Right lobe of liver (tissue), 6 donors: ENCODE measurements at regions not wholly inside any gene's neighbourhood (a gene's known extent, or its start where the extent isn't known, plus 50 kb on each side); places are given as distances from the start of the nearest gene placed in this dataset.

ENCODE experiments used
- ATAC-seq, 4 donors: fragments of 200-7000 bp; cut with Tn5 transposase; one replicate each; pipeline ENCODE4 v1.9.1; 2020; ENCODE audit warnings: mild to moderate bottlenecking in 4 of 4, moderate library complexity in 4 of 4
- DNase-seq, 3 donors: peaks; one replicate each; pipeline ENCODE4 v3.0.0-alpha.2; 2020
- H3K27ac ChIP-seq, 3 donors: fragments of 200-600 bp; one replicate each; pipeline ENCODE4 v1.8.0; 2022
- H3K27me3 ChIP-seq, 2 donors: fragments of 200-600 bp; one replicate each; pipeline ENCODE4 v1.8.0; 2022
- H3K36me3 ChIP-seq, 4 donors: fragments of 200-600 bp; sonication (generic) in 1 of 4; one replicate each; pipeline versions ENCODE4 v1.5.1 to v1.8.0; 2017 to 2022; ENCODE audit warnings: control low read depth in 1 of 4
- H3K4me1 ChIP-seq, 4 donors: fragments of 200-600 bp; sonication (generic) in 1 of 4; one replicate each; pipeline versions ENCODE4 v1.5.1 to v1.8.0; 2017 to 2022; ENCODE audit warnings: control low read depth in 1 of 4
- H3K4me3 ChIP-seq, 3 donors: fragments of 200-600 bp; one replicate each; pipeline ENCODE4 v1.8.0; 2022
- H3K9me3 ChIP-seq, 4 donors: fragments of 200-600 bp; sonication (generic) in 1 of 4; one replicate each; pipeline versions ENCODE4 v1.5.1 to v1.8.0; 2017 to 2022; ENCODE audit warnings: control low read depth in 1 of 4
- CTCF ChIP-seq, 4 donors: fragments of 200-600 bp in 3 of 4; fragments of 450-650 bp in 1 of 4; IDR thresholded peaks; one replicate each; pipeline versions ENCODE4 v1.5.1 to v1.8.0; 2016 to 2022; ENCODE audit warnings: antibody characterized with exemption in 4 of 4, mild to moderate bottlenecking in 2 of 4
- POLR2A ChIP-seq: fragments of 450-650 bp; IDR thresholded peaks from one replicate; pipeline ENCODE4 v1.6.1; 2017; ENCODE audit warnings: antibody characterized with exemption, mild to moderate bottlenecking
- WGBS: methylation state at CpG from one replicate; pipeline ENCODE4 v1.1.6; 2018; ENCODE audit warnings: low coverage, low lambda C conversion rate; ENCODE audit not compliant: insufficient coverage; ENCODE audit errors: missing lambda C conversion rate; 5-methylcytosine and 5-hydroxymethylcytosine counted together
- intact Hi-C, 2 donors: fragments of 100-400 bp; cut with DNase I; formaldehyde crosslinking; loops; one replicate each; pipeline versions ENCODE4 v1.11.2 to v1.14.1; 2022
- donor health status: DM: no; HTN: yes; CAD: no.
- donor health status: DM: no; HTN: no; CAD: no.
- donor health status: DM: no; HTN: no; CAD: no.
- donor health status: DM: no; HTN: yes; CAD: no.
- donor health status: DM: no; HTN: yes; CAD: no.

- WGBS, result 32% methylated on average over 6 of the region's 6 CpGs
Measured at GRCh38 chr17:77794846-77795245, 163.7 kb upstream of the TNRC6C start.

GRCh38 chr17:77795685-77796084 lies 162.8 kb upstream of the TNRC6C start:
- H3K9me3 ChIP-seq, result no peaks in the 10 kb centered on the region
- no peak for DNase-seq
- 17% methylated on average over 1 of the region's 4 CpGs for WGBS
- H3K27ac ChIP-seq, result no peak overlapping the region
- no peaks in the 10 kb centered on the region for H3K36me3 ChIP-seq
- ATAC-seq, result no peak
- H3K4me1 ChIP-seq, result no peaks in the 10 kb centered on the region
- TF ChIP-seq CTCF (IDR thresholded peaks at IDR 0.05) (no peak), POLR2A (no peak)
- no peak overlapping the region for H3K4me3 ChIP-seq
- intact Hi-C loops, result no loop called here
- no peaks in the 10 kb centered on the region for H3K27me3 ChIP-seq

More at GRCh38 chr17:77794846-77795245, 163.7 kb upstream of the TNRC6C start:
- Histone ChIP-seq H3K27me3 (no peaks in the 10 kb centered on the region), H3K4me3 (no peak overlapping the region), H3K9me3 (no peaks in the 10 kb centered on the region), H3K4me1 (no peaks in the 10 kb centered on the region), H3K36me3 (no peaks in the 10 kb centered on the region), H3K27ac (no peak overlapping the region)
- no peak for ATAC-seq
- no peak for TF ChIP-seq CTCF (IDR thresholded peaks at IDR 0.05)
- TF ChIP-seq POLR2A, result no peak
- intact Hi-C loops, result no loop called here
- no peak for DNase-seq

- no peaks in the 10 kb centered on the region for H3K27me3 ChIP-seq
- H3K4me3 ChIP-seq, result no peak overlapping the region
- no peak overlapping the region for H3K27ac ChIP-seq
- no peaks in the 10 kb centered on the region for H3K9me3 ChIP-seq
- intact Hi-C loops, result no loop called here
- no peaks in the 10 kb centered on the region for H3K36me3 ChIP-seq
- no peak for TF ChIP-seq POLR2A
- no peak for TF ChIP-seq CTCF (IDR thresholded peaks at IDR 0.05)
- WGBS, result 66% methylated on average over 5 of the region's 9 CpGs
- DNase-seq, result no peak
- no peaks in the 10 kb centered on the region for H3K4me1 ChIP-seq
- no peak for ATAC-seq
Measured at GRCh38 chr17:77796176-77796860, 162.2 kb upstream of the TNRC6C start.

GRCh38 chr17:77798031-77798430 lies 160.5 kb upstream of the TNRC6C start:
- intact Hi-C loops, result no loop called here
- H3K27me3 ChIP-seq, result no peaks in the 10 kb centered on the region
- DNase-seq (no peak), ATAC-seq (no peak)
- H3K9me3 ChIP-seq, result no peaks in the 10 kb centered on the region
- no peaks in the 10 kb centered on the region for H3K36me3 ChIP-seq
- TF ChIP-seq POLR2A, result no peak
- no peak for TF ChIP-seq CTCF (IDR thresholded peaks at IDR 0.05)
- 50% methylated on average over 7 of the region's 7 CpGs for WGBS
- H3K27ac ChIP-seq, result no peak overlapping the region
- no peak overlapping the region for H3K4me3 ChIP-seq
- no peaks in the 10 kb centered on the region for H3K4me1 ChIP-seq
